ENCODE measurements at regions not wholly inside any gene's neighbourhood (a gene's known extent, or its start where the extent isn't known, plus 50 kb on each side); places are given as distances from the start of the nearest gene placed in this dataset.

DNA sequence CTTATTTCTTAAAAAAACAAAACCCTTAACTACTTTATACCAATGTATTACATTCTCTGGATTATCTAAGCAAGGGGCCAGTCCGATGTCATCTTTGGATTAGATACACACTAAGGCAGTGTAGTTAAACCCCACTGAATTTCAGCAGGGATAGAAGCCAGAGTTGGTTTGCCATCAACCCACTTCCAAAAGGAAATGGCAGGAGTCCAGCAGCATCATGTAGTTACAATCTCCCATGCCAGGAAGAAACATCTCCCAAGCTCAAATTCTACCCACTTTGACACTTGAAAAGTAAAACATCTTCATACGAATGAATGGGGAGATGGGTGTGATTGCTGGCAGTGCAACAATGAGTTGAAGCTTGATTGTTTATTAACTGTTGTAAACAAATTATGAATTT lies 203.5 kb upstream of the PLXNC1 start:
- DNase-seq (ENCODE audit: low read depth): no peak

DNA sequence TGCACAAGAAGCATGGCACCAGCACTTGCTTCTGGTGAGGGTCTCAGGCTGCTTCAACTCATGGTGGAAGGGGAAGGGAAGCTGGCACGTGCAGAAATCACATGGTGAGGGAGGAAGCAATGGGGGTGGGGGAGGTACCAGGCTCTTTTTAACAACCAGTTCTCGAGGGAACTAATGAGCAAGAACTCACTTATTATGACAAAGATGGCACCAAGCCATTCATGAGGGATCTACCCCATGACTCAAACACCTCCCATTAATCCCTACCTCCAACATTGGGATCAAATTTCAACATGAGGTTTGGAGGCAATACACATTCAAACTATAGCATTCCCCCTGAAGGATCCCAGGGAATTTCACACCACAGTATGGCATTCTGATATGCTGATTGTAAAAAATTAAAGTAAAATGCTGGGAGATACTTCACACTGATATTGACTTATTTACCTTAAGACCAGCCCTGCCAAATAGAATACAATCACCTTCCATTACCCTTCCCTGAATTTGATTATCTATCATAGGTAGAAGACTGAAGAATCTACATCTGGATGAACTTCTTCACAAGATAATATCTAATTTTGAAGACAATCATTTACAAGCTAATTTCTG lies 201.7 kb upstream of the PLXNC1 start:
- DNase-seq (ENCODE audit: low read depth): peak; percentile 76

DNA sequence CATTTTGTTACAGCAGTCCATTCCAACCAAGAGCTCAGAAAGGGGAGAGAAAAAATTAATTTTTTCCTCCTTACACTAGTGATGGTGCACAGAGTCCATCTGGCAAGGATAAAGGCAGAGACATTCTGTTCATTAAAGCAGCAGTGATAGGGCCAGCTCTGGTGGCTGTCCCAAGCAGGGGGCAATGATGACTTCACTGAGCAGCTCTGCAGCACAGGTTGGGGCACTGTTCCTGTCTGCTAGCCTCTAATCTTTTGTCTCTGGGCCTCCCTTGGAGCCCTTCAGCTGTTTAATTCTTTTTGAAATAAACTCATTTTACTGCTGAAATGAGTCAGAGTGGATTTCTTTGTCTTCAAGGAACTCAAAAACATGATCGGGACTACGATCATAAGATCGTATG lies 200.9 kb upstream of the PLXNC1 start:
- DNase-seq (ENCODE audit: low read depth): no peak

DNA sequence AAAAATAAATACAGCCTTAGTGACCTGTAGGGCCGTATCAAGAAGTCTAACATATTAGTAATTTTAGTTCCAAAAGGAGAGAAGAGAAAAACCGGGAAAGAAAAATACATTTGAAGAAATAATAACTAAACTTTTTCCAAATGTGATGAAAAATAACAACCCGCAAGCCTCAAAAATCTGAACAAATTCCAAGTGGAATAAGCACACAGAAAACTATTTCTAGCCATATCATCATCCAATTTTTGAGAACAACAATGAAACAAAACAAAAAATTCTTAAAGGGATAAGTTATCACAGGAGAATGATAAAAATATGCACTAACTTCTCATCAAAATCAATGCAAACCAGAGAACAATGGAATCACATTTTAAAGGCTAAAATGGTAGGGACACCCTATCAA lies 198.1 kb upstream of the PLXNC1 start:
- DNase-seq (ENCODE audit: low read depth): peak; percentile 54

DNA sequence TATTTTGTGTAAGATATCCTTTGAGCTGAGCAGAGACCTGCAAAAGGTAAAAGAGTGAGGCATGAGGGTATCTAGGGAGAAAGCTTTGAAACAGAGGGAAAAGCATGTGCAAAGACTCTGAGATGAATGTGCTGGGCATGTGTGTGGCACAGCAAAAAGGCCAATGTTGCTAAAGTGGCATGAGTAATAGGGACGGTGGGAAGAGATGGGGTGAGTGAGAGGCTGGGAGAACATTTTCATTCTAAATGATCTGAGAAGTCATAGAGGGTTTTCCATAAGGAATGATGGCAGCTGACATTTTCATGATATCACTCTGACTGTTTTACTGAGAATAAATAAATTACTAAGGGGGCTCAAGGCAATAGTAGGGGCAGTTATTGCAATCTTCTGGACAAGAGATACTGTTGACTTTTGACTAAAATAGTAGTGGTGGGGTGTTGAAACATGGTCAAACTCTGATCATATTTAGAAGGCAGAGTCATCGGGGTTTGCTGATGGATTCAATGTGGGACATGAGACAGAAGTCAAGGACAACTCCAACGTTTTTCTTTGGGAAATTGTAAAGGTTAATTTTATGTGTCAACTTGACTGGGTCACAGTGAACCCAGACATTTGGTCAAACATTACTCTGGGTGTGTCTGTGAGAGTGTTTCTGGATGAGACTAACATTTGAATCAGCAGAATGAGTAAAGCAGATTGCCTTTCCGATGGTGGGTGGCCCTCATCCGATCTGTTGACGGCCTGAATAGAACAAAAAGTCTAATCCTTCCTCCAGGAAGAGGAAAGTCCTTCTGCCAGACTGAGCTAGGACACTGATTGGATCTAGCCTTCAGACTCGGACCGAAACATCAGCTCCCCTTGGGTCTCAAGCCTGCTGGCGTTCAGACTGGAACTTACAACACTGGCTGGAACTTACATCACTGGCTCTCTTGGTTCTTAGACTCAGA lies 193.9 kb upstream of the PLXNC1 start:
- DNase-seq (ENCODE audit: low read depth): peak; percentile 73

DNA sequence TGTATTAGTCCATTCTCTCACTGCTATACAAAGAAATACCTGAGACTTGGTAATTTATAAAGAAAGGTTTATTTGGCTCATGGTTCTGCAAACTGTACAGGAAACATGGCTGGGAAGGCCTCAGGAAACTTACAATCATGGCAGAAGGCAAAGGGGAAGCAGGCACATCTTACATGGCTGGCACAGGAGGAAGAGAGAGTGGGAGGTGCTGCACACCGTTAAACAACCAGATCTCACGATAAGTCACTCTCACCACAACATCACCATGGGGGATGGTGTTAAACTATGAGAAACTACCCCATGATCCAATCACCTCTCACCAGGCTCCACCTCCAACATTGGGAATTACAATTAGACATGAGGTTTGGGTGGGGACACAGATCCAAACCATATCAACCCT lies 191.8 kb upstream of the PLXNC1 start:
- no peak for DNase-seq (ENCODE audit: low read depth)

DNA sequence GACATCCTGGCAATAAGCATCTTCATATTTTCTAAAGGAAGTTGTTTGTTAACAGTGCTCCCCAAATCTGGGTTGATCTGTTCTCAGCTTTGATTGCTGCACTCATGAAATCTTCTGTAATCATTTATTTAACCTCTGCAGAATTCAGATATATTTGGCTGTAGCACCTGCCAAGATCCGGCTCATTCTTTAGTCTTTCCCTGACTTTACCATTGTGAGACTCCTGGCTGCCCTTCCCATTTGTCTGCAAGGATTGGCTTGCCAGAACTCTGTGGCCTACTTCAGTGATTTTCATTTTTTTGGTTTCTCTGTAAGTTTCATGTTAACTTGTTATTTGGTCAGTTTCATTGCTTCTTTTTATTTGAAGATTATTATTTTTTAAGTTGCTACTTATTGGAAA lies 191.2 kb upstream of the PLXNC1 start:
- no peak for DNase-seq (ENCODE audit: low read depth)

DNA sequence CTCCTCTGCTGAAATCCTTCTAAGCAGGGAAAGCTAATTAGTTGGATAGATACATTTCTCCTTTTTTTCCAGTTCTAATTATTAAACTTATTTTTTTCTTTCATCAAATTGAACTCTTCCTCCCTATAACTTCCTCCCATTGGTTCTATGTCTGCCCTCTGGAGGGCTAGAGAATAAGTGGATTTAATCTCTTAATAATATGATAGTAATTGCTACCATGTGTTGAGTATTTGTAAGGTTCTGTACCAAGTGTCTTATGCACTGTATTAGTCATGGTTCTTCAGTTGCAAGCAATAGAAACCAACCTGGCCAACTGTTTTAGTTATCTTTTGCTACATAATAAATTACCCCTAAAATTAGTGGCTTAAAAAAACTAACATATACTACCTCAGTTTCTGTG lies 190.5 kb upstream of the PLXNC1 start:
- DNase-seq (ENCODE audit: low read depth): no peak

DNA sequence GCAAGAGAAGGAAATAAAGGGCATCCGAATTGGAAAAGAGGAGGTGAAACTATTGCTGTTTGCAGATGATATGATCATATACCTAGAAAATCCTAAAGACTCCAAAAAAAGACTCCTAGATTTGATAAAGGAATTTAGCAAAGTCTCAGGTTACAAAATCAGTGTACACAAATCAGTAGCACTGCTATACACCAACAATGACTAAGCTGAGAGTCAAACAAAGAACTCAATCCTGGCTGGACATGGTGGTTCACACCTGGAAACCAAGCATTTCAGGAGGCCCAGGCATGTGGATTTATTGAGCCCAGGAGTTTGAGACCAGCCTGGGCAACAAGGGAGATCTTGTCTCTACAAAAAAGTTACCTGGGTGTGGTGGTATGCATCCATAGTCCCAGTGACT lies 188.7 kb upstream of the PLXNC1 start:
- DNase-seq (ENCODE audit: low read depth): no peak

DNA sequence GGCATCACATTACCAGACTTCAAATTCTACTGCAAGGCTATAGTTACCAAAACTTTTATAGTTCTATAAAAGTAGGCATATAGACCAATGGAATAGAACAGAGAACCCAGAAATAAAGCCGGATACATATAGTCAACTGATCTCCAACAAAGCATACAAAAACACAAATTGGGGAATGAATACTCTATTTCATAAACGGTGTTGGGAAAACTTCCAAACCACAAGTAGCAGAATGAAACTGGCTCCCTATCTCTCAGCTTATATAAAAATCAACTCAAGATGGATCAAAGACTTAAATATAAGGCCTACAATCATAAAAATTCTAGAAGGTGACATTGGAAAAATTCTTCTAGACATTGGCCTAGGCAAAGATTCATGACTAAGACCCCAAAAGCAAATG lies 187.9 kb upstream of the PLXNC1 start:
- DNase-seq (ENCODE audit: low read depth): peak; percentile 28

DNA sequence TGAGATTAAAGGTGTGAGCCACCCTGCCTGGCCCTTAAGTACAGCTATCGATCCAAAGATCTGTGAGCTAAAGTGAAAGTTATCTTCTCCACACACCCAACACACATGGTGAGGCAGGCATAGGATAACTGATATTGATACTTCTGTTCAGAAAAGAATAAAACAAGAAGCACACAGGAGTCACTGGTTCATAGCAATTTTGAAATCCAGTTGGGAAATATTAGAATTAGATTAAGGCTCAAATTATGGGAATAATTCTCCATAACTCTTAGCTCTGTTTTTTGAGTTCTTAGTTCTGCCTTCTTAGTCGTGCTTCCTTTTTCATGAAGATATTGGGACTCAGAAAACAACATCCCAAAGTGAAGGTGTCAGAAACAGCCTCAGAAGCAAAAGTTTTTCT lies 186.0 kb upstream of the PLXNC1 start:
- no peak for DNase-seq (ENCODE audit: low read depth)

DNA sequence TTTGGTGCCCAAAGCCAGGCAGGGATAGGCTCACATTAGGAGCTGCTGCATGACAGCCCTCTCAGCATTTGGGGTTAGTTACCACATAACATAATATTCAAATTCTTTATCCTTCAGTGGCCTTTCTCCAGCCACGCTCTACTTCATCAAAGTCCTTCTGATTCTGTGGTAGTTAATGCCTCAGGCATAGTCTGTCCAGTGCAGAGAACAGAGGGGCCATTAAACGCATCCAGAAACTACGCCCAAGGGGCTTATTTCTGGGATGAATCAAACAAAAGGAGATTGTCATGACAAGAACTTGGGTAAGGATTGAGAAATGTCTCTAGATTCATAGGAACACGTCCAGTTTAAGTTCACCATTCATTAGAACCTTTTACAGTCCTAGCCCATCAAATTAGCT lies 183.4 kb upstream of the PLXNC1 start:
- DNase-seq (ENCODE audit: low read depth): no peak

DNA sequence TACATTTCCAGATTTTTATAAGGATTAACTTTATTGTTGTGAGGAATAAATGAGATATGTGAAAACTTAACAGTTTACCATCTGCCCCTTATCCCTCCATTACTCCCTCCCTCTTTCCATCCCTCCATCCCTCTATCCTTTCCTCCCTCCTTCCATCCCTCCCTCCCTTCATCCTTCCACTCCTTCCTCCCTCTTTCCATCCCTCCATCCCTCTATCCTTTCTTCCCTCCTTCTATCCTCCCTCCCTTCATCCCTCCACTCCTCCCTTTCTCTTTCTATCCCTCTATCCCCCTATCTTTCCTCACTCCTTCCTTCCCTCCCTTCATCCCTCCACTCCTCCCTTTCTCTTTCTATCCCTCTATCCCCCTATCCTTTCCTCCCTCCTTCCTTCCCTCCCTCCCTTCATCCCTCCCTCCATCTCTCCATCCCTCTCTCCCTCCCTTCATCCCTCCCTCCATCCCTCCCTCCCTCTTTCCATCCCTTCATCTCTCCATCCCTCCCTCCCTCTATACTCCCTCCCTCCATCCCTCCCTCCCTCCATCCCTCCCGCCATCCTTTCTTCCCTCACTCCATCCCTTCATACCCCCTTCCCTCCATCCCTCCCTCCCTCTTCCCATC lies 181.8 kb upstream of the PLXNC1 start:
- DNase-seq (ENCODE audit: low read depth): no peak

DNA sequence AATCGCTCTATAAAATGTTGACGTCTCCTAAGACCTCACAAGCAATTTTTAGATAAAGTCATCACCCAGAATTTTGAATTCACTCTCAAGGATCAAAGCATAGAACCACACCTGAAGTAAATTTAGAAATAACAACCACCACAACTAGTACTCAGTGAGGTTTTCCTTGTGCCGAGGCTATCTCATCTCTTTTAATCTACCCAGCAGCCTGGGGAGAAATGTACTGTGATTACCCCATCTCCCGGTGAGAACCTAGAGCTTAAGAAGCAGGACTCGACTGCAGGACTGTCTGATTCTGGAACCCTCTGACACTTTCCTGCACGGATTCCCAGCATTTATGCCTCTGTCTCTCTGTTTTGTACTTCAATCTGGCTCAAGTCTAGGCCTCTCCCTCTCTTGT lies 180.9 kb upstream of the PLXNC1 start:
- DNase-seq (ENCODE audit: low read depth): no peak

DNA sequence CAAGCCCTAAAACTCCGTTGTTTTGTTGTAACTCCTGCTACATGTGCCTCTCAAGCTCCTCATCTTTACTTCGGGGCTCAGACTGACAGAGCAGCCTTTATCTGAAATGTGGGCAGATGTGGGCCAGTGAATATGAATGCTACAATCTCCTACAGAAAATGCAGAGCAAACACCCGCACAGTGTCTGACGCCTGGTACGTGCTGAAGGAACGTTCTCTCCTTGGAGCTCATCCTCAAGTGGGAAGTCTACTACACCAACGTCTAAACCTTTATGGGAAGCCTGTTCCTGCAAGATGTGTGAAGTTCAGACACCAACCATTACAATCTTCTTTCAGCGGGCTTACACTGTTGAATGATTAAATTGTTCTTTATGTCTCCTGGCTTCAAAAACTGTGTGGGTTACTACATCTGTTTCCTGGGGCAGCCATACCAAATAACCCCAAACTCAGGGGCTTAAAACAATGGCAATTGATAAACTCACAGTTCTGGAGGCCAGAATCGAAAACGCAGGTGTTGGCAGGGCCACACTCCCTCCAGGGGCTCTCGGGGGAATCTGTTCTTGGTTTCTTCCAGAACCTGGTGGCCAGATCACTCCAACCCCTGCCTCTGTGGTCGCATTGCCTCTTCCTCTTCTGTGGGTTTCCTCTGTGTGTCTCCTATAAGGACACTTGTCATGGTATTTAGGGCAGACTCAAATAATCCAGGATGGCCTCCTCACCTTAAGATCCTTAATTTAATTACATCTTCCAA lies 179.7 kb upstream of the PLXNC1 start:
- DNase-seq (ENCODE audit: low read depth): no peak

DNA sequence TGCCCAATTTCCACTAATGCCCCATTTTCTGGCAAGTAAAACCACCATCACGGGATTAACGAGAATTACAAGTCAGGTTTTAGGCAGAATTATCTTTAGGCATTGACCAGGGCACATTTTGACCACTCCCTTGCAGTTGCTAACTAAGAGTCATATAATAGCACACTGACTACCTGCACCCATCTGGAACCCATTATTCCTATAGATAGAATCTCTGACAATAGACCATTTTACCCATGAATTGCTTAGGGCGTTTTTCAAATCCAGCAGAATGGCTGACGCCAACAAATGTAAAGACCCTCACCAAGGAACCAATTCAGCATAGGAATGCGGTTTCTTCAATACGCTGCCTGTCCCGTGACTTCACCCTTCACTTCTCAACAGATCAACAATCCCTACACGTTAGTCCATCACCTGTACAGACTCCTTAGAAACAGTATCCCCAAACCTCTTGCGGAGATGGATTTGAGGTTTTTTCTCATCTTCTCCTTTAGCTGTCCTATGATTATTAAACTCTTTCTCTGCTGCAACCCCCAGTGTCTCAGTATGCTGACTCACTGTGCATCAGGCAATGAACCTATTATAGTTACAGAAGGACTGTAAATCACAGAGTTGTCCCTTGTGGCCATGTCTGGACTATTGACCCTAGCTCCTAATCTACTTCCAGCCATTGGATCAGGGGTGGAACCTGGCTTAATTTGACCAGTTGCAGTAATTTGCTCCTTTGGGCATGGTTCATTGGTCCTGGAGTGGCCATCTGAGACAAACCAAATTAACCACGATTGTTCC lies 177.3 kb upstream of the PLXNC1 start:
- DNase-seq (ENCODE audit: low read depth): peak; percentile 32

DNA sequence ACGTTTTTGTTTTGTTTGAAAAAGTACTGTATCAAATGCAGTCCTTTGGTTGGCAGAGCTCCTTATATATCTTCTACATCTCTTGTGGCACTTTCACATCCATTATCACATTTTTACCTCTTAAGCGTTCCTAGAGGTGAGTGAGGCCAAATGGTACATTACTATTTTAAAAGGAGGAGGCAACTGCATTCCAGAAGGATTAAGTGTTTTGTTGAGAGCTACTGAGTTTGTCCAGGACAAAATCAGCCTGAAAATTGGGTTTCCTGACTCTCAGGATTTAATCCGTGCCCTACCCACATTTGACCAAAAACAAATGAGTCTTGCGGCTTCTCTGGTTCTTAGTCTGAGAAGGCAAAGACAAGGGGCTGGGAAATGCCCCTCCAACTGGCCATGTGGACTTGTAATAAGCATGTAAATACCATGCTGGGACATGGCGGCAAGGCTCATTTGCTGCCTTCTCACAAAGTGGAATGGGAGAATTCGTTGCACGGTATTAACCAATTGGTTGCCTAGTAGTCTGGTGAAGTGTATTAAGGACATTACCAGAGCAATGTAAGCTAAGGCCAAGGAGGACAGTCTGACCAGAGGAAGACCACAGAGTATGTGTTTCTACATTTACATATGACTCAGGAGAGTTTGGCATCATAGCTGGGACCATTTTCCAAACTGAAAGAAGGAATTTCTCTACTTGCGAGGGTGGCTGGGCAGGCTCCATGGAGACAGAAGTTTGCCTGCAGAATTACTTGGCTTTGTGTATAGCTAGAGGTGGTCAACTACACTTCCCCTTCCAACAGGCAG lies 175.8 kb upstream of the PLXNC1 start:
- DNase-seq (ENCODE audit: low read depth): peak; percentile 83

DNA sequence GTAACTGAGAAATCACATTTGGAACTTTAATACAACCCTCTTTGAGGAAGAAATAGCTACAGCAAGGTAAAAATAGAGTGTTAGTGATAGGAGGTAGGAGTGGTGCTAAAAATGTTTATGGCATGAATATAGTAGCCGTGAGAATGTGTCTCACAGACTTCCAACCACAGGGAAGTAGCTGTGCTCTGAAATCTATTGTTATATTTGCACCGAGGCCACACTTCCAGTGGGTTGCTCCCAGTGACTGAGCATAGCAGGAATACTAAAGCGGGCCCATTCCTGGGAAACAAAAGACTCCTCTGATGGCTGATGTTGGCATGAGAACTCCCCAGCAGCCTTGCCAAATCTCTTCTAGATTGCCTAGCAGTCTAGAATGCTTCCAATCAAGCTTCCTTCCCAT lies 174.1 kb upstream of the PLXNC1 start:
- no peak for DNase-seq (ENCODE audit: low read depth)

DNA sequence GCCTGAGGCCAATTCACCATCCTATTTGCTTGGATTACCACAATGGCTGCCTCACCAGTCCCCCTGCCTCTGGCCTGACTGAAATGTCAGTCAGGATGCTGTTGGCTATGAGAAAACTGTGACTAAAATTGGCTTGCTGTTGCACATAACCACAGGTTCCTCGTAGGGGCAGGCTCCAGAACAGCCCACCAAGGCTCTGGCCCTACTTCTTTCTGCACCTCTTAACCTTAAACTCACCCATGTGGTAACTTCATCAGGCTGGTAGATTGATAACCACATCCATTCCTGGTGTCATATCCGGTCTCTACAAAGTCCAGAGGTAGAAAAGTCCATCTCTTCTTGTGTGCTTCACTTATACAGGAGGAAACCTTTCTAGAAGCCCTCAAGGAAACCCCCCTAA lies 172.4 kb upstream of the PLXNC1 start:
- no peak for DNase-seq (ENCODE audit: low read depth)

DNA sequence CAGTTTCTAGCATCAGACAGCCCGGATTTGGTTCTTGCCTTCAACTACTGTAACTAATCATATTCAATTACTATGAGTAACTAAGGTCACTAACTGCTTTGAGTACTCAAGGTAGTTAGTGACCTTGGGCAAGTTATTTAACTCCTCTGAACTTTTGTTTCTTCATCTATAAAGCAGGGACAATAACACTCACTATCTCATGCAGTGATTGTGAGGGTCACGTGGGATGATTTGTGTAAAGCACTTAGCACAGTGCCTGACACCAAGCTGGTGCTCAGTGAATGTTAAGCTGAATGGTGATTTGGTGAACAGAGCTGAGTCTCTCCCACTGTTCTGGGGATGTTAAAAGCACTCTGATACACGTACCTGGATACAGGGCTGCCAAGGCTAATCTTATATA lies 171.3 kb upstream of the PLXNC1 start:
- DNase-seq (ENCODE audit: low read depth): no peak

DNA sequence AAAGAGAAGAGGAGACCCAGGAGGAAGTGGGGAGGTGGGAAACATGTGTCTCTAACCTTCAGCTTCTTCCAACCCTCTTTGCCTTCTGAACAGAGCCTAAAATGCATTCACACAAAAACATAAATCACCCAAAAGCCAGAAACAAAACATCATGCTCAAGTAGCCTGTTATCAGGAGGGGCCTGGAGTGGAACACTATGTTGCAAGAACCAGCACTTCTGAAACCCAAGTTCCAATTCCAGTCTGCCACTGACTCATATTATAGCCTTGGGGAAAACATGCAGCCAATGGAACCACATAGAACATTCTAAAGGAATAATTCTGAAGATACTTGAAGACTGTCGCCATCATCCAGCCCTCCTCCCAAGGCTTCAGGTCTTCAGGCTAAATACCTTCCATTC lies 169.8 kb upstream of the PLXNC1 start:
- peak; percentile 84 for DNase-seq (ENCODE audit: low read depth)
